ENCODE measurements at regions not wholly inside any gene's neighbourhood (a gene's known extent, or its start where the extent isn't known, plus 50 kb on each side); places are given as distances from the start of the nearest gene placed in this dataset.
"Not testable (repeated sequence)": the region's sequence is repeated elsewhere in the genome, so short reads cannot be mapped to it uniquely, and the experiment has no call there.

DNA sequence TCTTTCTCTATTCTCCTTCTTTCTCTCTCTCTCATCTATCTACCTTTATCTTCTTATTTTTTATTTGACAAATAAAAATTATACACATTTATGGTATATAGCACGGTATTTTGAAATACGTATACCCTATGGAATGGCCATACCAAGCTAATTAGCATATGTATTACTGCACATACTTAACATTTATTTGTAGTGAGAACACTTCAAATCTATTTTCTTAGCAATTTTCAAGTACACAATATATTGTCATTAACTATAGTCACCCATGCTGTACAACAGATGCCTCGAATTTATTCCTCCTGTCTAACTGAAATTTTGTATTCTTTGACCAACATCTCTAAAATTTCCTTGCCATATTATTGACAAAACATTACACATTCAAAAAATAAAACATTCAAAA is 447.1 kb downstream of the MIAT start:
- DNase-seq = peak; percentile 64

DNA sequence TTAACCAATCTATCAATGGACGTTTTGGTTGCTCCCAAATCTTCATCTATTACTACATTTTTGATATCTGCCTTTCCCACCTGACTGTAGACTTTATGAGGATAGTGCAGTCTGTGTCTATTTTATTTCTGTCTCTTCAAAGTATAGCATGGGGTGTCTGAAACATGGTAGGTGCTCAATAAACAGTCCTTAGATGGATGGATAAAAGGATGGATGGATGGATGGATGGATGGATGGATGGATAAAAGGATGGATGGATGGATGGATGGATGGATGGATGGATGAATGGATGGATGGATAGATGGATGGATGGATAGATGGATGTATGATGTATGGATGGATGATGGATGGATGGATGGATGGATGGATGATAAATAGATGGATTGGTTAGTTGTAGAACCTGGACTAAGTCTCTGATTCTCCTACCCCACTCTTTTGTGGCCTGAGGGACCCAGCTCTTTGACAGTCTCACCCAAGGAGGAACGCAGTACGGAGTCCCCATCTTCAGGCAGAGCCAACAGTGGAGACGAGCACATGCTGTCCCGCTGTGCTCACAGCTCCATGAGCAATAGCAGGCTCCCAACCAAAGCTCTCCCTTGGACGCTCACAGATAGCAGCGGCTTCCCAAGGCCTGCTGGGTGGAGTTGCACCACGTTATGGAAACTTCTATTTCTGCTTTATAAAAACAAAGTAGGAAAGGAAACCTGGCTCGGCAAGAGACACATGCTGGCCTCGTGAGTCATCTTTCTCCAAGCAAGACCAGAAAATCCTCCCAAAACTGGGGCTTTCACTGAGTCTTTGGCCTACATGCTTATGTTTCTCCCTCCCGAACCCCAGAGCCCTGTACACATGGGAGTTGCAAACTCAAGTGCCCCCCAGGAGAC is 448.0 kb downstream of the MIAT start:
- DNase-seq = peak; percentile 97

DNA sequence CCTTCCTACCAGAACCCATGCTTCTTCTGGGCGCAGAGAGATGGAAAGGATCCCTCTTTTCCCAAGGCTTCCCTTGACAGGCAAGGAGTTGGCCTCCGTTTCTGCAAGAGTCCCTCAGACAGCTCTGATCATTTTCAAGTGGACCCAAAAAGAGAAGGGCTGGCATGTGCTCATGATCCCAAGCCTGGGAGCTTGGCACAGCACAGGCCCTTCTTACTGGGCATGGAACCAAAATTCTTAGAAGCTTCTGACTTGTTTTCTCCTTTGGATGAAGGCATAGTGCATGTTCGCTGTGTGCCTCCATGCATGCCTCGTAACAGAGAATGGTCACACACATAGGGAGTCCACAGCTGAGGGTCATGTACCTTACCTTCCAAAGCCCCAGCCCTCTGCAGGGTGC is 449.6 kb downstream of the MIAT start:
- no peak for DNase-seq

DNA sequence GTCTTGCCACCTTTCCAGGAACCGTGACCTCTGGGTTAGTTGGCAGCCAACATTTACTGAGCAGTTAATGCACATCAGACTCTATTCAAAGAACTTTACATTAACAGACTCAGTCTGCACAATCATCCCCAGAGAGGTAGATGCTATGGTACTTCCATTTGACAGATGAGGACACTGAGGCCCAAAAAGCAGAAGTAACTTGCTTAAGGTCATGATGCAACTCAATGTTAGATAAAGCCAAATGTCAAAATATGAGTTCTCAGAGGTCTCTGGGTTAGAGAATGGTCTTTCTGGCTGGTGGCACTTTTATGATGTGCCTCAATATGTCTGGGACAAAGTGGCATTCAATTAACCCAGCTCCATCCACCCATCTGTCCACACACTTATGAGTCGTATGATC is 450.0 kb downstream of the MIAT start:
- no peak for DNase-seq

DNA sequence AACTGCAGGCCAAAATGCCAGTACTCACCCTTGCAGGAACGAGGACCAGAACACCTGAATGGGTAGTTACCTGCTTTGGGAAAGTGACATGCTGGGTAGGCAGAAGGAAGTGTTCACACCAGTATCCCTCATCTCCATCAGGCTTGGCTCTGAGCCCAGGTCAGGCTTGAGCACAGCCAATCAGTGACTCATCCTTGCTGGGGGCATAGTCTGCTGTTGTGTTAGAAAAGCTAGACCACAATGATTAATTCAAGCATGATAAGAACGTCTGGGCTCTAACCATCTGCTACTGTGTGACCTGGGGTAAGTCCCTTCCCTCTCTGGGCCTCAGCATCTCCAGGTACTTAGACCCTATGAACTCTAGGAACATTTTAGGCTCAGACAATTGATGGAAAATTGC is 450.4 kb downstream of the MIAT start:
- DNase-seq = peak; percentile 99

DNA sequence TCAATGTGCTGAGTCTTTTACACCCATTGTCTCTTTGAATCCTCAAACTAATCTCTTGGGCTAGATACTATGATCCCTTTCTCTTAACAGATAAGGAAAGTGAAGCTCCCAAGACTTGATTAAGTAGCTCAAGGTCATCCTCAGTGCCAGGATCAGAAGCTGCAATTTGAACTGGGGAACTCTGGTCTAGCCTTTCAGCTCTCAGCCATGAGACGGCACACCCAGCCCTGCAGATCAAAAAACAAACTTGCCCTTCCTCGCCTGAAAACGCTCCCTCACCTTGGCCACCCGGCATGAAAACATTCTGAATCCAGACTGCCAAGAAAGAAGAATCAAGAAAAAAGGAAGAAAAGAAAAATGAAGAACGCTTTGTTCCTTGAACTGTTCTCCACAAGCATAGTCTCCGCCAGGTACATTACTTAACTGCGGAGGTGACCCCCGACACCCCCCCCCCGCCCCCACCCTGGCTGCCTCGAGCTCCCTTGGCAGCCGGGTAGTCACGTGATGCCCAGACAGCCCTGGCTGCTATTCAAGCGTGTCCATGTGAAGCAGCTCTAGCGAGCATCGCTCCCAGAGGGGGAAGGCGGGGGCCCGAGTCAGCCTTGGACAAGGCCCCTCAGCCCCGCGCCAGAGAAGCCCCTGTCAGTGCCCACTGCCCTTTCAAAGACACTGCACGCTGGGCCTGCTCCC is 451.2 kb downstream of the MIAT start:
- DNase-seq = no peak

DNA sequence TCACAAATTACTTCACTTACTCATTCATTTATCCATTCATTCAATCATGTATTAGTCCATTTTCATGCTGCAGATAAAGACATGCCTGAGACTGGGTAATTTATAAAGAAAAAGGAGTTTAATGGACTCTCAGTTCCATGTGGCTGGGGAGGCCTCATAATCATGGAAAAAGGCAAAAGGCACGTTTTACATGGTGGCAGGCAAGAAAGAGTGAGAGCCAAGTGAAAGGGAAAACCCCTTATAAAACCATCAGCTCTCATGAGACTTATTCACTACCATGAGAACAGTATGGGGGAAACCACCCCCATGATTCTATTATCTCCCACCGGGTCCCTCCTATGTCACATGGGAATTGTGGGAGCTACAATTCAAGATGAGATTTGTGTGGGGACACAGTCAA is 452.0 kb downstream of the MIAT start:
- not testable (repeated sequence) for DNase-seq

DNA sequence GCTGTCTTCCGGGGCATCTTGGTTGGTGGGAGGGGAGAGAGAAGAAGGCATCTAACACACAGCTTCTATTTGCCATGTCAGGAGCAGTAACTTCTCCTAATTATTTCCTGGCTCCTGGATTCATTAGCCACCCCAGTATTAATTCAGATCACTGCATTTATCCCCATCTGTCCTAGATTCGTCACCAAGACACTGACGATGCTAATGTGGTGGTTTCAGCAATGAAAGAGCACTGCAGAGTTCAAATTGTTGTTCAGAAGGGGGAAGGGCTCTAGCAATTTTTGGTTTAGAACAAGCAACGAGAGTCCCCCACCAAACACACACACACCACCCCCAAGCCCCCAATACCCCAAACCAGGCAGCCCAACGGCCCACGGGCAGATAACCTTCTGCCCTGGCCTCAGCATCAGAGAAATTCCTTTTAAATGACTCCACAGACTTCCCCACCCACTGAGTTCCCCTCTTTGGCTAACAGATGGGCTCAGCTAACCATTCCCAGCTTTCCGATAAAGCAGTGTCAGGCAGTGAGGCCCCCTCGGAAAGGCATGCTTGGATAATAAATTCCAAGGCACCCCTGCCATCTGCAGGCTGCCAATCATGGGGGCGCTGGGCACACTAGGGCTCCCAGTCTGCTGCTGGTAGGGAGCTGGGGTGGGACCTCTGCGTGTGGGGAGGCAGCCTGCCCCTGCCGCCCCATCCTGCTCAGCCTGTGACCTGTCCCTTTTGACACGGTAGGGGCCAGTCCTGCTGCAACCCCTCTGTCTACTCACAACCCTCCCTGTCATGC is 453.5 kb downstream of the MIAT start:
- peak; percentile 92 for DNase-seq

DNA sequence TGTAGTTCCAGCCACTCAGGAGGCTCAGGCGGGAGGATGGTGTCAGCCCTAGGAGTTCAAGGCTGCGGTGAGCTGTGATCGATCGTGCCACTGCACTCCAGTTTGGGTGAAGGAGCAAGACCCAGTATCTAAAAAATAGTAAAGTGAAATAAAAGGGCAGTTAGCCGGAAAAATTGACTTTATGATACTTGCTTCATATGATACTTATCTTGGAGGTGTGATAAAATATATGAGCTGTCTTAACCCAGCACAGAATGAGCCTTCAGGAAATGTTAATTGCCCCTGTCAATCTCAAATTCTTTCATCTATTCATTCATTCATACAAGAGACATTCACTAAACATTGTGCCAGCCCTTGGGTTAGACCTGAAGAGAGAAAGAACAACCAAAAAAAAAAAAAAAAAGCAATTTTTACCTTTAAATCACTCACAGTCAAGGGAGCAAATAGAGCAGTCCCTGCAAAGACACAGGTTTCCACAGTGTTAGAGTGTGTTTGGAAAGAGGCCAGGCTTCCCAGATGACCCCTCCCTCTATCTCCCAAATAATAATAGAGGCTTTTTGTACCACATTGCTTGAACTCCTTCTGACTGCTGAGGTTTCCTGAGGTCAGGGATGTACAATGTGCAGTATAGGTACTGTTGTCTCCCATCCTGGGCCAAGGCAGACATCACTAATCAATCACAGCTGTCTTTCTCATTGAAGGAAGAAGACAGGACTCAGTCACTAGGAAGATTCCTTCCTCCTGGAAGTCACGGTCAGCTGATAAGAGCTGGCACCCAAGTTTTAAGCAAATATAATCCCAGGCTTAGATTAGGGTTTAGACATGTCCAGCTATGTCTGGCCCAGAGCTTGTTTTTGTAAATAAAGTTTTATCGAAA is 454.6 kb downstream of the MIAT start:
- DNase-seq = no peak

DNA sequence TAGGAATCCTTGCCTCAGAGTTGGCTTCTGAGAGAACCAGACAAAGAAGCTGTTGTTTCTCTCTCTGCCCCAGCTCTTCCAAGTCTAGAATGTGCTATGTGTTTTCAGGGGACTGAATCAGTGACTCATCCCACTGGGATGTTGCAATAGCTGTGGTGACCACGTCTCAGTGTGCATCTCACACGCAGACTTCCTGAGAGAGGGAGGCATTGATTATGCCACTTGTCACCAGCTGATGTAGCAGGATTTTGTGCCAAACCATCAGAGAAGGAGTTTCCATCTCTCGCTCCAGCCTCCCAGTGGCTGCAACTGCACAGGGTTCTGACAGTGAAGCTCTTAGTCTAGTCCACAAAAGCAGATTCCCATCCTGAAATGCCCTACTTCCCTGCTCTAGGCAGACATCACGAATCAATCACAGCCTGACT is 455.8 kb downstream of the MIAT start:
- DNase-seq = peak; percentile 99

DNA sequence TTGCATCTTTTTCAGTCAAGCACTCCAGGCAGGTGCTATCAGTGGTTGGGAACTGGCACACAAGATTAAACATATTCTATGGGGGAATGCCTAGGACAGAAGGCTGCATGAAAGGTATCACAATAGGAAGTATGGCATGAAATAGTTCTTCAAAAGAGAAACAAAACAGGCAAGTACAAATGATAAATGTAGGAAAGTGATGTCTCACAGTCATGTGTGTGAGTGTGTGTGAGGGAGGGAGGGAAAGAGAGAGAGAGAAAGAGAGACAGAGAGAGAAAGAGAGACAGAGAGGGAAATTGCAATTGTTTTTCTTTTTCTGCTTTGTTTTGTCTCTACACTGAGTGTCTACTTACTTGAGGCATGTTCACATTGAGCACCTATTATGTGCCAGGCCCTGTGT is 456.3 kb downstream of the MIAT start:
- no peak for DNase-seq

DNA sequence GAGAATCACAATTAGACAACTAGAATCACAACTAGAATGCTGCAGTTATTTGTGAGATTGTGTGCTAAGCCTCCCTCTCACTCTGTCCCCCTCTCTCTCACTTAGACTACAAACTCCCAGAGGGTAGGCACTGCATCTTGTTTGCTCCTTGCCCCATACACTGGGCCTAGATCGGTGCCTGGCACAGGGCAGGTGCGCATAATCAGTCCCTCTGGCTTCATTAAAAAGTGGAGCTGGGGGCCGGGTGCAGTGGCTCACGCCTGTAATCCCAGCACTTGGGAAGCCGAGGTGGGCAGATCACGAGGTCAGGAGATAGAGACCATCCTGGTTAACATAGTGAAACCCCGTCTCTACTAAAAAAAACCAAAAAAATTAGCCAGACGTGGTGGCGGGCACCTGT is 456.8 kb downstream of the MIAT start:
- DNase-seq = no peak

DNA sequence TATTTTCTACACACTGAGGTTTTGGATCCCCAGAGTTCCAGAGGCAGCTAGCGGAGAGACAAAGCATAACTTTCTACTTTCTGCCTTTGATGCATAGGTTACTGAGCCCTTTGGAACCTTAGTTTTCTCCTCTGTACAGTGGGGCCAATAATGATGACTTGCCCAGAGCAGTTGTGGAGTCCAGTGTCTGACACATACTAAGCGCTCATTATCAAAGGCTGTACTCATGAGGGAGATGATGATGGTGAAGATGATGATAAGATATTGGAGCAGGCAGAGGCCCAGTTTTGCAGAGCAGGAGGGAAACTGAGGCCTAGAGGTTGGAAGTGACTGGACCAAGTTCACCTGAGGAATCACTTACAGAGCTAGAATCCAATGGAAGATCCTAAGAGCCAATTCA is 458.0 kb downstream of the MIAT start:
- DNase-seq = no peak

DNA sequence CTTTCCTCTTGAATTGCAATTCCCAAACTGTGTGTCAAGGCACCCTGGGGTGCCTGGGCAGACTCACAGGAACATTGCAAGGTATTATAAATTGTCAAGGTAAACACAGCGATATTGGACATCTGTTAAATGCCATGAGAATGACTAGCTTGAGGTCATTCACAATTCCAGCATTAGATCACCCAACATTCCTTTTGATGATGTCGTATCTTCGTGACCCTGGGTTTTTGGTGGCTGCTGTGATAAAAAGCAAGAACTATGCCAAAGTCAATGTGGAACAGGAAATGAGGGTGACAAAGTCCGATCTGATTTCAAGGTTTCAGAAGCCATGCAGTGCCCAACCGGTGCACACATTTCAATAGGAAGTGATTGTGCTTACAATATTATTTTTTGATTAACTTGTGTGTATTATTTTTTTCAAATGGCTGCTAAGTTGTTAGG is 458.4 kb downstream of the MIAT start:
- peak; percentile 94 for DNase-seq

DNA sequence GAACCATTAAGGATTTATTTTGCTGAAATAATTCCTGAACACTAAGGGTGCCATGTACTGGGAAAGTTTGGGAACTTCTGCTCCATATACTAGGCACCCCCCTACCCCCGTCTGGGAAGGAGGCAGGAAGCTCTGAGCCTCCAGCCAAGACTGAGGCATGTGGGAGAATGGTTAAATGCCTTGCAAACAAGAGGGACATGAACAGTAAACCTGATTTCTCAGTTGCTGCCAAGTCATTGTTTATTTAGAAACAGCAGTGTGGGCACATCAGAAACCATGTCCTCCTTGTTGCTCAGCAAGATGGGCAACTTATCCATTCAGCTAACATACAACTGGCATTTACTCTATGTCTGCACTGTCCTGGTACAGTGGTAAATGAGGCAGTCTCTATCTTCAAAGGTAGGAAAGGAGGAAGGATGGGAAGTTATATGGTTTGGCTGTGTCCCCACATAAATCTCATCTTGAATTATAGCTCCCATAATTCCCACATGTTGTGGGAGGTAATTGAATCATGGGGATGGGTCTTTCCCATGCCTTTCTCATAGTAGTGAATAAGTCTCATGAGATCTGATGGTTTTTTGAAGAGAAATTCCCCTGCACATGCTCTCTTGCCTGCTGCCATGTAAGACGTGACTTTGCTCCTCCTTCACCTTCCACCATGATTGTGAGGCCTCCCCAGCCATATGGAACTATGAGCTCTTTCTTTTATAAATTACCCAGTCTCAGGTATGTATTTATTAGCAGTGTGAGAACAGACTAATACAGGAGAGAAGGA is 459.1 kb downstream of the MIAT start:
- DNase-seq = no peak

DNA sequence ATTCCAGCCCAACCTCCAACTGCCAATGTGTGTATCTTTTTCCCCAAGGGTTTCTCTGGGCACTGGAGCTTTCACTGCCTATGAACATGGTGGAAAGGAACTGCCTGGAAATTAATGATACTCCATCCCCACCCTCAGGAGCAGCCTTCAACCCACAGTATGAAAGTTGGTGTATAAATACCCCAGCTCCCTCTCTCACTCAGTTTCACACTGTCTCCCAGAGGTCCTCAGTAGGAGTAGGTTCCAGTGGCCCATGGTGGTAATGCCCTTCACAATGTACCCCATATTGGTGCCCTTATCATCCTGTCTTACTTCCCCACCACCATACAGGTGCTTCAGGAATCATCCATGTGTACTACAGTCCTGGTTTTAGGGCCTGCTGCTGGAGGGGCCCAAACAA is 462.6 kb downstream of the MIAT start:
- no peak for DNase-seq

DNA sequence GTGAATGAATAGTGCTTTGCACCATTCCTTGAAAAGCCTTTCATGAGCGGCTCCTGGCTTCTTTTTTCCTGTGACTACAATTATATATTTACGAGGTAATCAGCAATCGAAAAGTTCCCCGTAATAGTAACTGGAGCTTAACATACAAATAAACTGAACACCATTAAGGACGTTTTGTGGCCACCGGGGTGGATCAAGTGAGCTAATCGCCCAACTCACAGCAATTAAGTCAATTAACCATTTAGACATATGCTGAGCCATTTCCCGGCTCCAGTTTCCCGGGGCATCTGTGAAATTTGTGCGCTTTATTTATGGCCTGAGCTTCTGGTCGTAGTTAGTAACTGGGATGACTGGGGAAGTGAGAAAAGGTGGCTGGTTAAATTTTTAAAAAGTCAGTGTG is 465.2 kb downstream of the MIAT start:
- DNase-seq = no peak

DNA sequence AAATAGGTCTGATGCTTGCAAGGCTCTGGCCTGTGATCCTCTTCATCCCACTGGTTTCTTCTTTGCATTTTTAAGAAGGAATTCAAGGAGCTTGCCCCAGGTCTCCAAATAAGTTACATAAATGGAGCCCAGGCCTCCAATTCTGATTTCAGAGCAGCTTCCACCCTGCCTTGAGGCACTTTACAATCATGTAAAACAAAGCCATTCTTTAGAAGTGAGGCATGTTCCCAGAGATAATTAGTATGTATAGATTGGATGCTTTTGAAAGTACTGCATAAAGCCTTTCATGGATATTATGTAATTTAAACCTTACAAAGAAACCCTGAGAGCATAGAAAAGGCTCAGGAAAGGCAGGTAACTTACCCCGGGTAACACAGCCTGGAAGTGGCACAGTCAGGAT is 466.5 kb downstream of the MIAT start:
- no peak for DNase-seq

DNA sequence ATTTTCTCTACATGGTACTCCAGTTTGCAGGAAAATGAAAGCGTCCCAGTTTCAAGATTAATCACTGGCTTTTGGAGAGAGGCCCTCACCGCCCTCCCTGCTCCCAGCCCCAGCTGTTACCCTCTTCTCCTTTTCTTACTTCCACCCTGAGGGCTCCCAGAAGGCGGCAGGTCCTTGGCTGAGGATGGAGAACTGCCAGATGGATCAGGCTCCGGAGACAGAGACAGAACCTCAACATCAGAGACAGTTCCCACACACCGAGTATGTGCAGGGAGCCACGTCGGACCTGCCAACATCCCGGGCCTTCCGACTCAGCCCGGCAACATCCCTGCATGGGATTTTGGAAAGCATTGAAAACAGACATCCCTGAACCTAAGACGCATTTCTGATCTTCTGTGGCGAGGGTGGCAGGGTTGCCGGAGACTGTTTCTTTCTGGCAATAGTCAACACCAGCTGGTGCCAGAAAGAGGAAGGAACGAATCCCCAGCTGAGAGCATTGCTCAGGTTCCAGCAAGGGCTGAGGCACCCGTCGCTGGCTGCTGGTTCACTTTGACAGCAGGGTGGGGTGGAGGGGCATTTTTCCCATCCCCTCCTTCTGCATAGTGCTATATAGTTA is 467.1 kb downstream of the MIAT start:
- peak; percentile 51 for DNase-seq

DNA sequence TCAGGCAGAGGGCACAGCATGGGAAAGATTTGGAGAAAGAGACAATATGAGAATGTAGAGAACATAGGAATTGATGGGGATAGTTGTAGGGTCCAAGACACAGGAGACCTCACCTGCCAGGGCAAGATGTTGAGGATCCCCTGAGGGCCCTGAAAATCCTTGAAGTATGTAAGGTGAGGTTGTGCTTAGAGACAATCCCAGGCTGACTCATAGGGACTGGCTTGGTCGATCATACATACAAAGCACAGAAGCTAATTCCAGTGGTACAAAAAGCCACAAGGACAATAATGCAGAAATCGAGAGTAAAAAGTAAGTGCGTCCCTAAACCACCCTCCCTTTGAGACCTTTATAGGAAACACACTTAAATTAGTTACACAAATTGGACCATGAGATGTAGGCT is 468.2 kb downstream of the MIAT start:
- DNase-seq = no peak

DNA sequence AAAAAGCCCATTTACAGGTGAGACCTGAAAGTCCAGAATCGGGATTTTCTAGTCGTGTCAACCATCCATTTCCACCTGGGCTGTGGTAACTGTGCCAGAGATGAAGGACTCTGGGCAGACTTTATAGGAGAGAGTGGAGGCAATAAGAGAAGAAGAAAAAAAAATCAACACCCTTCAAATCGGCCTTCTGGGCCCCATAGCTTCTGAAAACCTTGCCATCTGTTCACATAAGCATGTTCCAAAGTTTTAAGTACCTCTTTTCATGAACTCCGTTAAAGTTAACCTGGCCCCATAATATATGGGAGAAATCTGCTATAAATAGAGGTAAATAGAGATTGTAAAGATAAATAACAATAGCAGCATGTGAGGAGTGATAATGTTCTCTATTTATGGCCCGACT is 470.5 kb downstream of the MIAT start:
- DNase-seq = no peak
